Fibroblast of villous mesenchyme (primary cell): ENCODE measurements at regions not wholly inside any gene's neighbourhood (a gene's known extent, or its start where the extent isn't known, plus 50 kb on each side); places are given as distances from the start of the nearest gene placed in this dataset.

Experiments used
- DNase-seq: peaks from one replicate; pipeline ENCODE4 v3.0.0-alpha.2; 2010; ENCODE audit warnings: low read depth
- H3K4me3 ChIP-seq: 2 replicates; pipeline ENCODE4 v1.5.1; 2011; ENCODE audit warnings: low read depth, mild to moderate bottlenecking, low read length
- TF ChIP-seq, protein P1 (sequence below): IDR thresholded peaks from 2 replicates; pipeline ENCODE4 v1.5.1; 2012; ENCODE audit warnings: low read depth, mild to moderate bottlenecking, low read length; ENCODE audit not compliant: insufficient read depth

DNA sequence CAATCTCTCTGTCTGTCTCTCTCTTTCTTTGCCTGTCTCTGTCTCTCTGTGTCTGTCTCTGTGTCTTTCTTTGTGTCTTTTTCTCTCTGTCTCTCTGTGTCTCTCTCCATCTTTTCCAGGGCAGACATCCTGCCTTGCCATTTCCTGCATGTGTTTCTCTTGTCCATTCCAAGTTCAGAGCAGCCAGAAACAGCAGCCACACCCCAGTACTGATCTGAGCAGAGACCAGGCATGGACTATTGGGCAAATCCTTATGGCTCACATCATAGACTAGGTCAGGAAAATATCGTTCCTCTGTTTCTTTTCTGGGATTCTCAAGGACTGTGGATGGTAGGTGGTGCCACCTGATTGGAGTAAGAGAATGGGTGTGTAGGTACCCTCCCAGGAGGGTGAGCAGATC lies 95.8 kb downstream of the RAMP3 start:
- DNase-seq: no peak
- TF ChIP-seq, protein P1, sequence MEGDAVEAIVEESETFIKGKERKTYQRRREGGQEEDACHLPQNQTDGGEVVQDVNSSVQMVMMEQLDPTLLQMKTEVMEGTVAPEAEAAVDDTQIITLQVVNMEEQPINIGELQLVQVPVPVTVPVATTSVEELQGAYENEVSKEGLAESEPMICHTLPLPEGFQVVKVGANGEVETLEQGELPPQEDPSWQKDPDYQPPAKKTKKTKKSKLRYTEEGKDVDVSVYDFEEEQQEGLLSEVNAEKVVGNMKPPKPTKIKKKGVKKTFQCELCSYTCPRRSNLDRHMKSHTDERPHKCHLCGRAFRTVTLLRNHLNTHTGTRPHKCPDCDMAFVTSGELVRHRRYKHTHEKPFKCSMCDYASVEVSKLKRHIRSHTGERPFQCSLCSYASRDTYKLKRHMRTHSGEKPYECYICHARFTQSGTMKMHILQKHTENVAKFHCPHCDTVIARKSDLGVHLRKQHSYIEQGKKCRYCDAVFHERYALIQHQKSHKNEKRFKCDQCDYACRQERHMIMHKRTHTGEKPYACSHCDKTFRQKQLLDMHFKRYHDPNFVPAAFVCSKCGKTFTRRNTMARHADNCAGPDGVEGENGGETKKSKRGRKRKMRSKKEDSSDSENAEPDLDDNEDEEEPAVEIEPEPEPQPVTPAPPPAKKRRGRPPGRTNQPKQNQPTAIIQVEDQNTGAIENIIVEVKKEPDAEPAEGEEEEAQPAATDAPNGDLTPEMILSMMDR: no peak
- H3K4me3 ChIP-seq: no peak overlapping the region

DNA sequence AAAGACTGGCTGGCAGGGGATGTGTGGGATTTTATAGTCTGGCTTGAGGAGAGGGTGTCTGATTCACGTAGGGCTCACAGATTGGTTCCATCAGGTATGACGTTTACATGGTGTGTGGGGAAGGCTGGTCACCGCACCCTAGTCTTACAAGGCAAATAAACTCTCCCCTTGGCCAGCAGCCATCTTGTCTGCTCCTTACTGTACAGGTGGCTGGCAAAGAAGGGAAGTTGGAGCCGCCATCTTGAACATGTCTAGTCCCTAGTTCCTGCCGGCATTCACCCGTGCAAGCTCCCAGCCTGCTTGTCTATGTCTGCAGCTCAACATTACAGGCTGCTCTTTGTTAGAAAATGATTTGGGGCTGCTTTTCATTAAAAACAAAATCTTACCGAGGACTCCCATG lies 97.6 kb downstream of the RAMP3 start:
- H3K4me3 ChIP-seq: no peak overlapping the region
- DNase-seq: no peak
- TF ChIP-seq, protein P1: no peak

DNA sequence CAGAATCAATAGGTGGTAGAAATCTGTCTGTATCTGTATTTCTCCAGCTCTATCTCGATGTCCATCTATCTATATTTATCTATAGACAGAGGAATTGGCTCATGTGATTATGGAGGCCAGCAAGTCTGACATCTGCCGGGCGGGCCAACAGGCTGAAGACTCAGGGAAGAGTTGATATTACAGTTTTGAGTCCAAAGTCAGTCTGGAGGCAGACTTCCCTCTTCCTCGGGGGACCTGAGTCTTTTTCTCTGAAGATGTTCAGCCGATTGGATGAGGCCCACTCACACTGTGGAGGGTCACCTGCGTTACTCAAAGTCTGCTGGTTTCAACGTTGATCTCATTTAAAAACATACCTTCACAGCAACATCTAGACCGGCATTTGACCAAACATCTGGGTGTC lies 98.7 kb downstream of the RAMP3 start:
- no peak overlapping the region for H3K4me3 ChIP-seq
- no peak for DNase-seq
- TF ChIP-seq, protein P1: no peak

DNA sequence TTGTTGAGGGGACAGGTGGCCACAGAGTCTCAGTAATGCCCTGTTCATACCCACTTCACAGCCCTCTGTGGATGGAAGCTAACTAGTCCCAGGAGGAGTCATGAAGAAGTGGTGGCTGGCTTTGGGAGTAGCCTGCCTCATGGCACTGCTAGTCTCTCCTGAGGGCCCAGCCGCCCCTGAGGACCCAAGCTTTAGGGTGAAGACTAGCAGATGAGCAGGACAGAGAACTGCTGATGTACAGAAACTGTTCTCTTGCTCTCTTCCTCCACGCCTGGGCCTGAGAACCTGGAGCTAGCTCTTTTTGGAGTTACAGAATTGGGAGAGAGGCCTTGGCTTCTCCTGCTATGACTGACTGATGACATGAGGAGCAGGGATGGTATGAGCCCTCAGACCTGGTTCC lies 99.2 kb downstream of the RAMP3 start:
- TF ChIP-seq, protein P1: no peak
- H3K4me3 ChIP-seq: no peak overlapping the region
- no peak for DNase-seq

DNA sequence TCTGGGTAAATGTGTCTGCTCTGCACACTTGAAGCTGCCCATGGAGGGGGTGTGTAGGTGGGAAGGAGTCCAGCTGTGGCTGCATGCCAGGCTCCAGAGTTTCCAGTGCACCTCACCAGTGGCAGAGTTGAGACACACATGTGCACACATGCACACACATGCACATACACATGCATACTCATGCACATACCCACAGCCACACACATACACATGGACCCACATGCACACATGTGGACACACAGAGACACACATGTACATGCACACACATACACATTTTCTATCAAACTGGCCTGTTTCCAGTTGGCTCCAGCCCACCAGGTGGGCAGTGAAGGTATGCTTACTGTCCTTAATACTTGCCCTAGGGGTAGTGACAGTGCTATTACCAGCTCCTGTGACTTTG lies 99.7 kb downstream of the RAMP3 start:
- TF ChIP-seq, protein P1: no peak
- no peak overlapping the region for H3K4me3 ChIP-seq
- no peak for DNase-seq

DNA sequence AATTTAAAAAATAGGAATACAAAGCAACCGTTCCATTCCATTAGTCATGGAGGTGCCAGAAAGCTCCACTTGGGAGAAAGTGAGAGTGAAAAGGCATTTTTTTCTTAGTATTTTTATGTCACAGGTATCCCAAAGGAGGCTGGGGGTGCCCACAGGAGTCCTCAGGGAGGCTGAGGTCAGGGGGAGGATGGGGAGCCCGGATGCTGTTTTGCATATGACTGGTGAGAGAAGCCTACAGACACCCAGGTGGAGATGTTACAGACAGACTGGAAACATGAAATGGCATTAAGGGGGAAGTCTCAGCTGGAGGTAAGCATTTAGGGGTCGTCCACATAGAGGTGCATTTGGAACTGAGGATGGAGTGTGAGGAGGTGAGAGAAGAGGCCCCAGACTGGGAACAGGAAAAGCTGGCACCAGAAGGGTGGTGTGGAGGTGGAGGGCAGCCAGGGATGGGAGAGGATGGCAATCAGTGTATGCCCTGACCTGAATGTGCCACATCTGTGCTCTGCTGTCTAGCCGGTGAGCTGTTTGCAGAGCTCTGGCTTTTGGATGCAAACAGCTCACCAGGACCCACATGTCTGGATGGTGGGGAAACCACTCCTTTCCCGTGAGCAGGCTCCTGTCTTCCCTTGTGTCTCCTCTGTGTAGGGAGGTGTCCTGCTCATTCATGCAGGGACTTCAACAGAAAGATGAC lies 101.1 kb downstream of the RAMP3 start:
- TF ChIP-seq, protein P1: no peak
- no peak overlapping the region for H3K4me3 ChIP-seq
- DNase-seq: no peak

DNA sequence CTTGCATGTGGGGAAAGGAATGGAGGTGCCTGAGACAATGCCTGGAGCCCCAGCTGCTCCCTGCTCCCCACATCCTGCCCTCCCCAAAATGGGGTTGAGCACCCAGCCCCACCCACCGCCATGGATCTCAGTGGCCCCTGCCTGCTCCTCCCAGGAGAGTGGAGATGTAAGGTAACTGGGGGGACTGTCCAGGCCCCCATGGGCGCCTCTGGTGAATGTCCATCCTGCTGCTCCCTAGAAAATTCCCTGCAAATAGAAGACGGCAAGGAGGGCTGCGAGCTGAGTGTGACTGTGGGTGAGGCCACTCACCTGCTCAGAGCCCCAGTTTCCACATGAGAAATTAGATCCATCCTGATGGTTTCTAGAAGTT lies 101.6 kb downstream of the RAMP3 start:
- no peak for DNase-seq
- H3K4me3 ChIP-seq: no peak overlapping the region
- TF ChIP-seq, protein P1: no peak
